ENCODE measurements at regions not wholly inside any gene's neighbourhood (a gene's known extent, or its start where the extent isn't known, plus 50 kb on each side); places are given as distances from the start of the nearest gene placed in this dataset.

- no peak overlapping the region for H2BK5ac ChIP-seq (ENCODE audit: low read depth, low read length, poor library complexity, severe bottlenecking)
- H2AFZ ChIP-seq (replicated peaks; ENCODE audit: low read length, poor library complexity) = no peak overlapping the region
- H3K18ac ChIP-seq (ENCODE audit: low read depth, low read length) = no peak overlapping the region
- H3K4me2 ChIP-seq (ENCODE audit: low read depth, low read length) = no peak overlapping the region
- H3K4me3 ChIP-seq (ENCODE audit: insufficient read depth, low read depth, low read length) = no peak overlapping the region
- no peak overlapping the region for H3K56ac ChIP-seq (ENCODE audit: extremely low read depth, insufficient read depth, low read length)
- no peaks in the 10 kb centered on the region for H3K36me3 ChIP-seq (ENCODE audit: control insufficient read depth, insufficient read depth, low read length)
- WGBS, 2 experiments (ENCODE audit: extremely low coverage in 2 of 2, insufficient read length in 1 of 2) = no CpG with 5 or more reads among the region's 4 CpGs
- no peak overlapping the region for H2BK120ac ChIP-seq (ENCODE audit: low read depth, low read length)
- H3K9ac ChIP-seq (ENCODE audit: low read depth, low read length) = no peak overlapping the region
- H2AK9ac ChIP-seq (replicated peaks; ENCODE audit: low read depth, low read length, poor library complexity) = no peak overlapping the region
- no peak overlapping the region for H2AK5ac ChIP-seq (ENCODE audit: low read depth, low read length)
- H3K23ac ChIP-seq (ENCODE audit: low read depth, low read length) = no peak overlapping the region
- H3K9me1 ChIP-seq (ENCODE audit: insufficient read depth, low read length) = no peaks in the 10 kb centered on the region
- in situ Hi-C loops (cut with MboI; ENCODE audit: low sequenced_read_pairs) (loop anchor here (25.0 kb wide), 1 partner anchor 1743 kb away; no protein-coding TSS in a partner anchor), intact Hi-C loops (cut with micrococcal nuclease) (no loop called here), dilution Hi-C loops (cut with HindIII; ENCODE audit: low sequenced_read_pairs, unreplicated experiment) (no loop called here)
- no peaks in the 10 kb centered on the region for H3K9me3 ChIP-seq (ENCODE audit: control insufficient read depth, insufficient read depth, low read length)
- no peak overlapping the region for H4K91ac ChIP-seq (ENCODE audit: insufficient read depth, low read depth, low read length)
- H3K27ac ChIP-seq (ENCODE audit: insufficient read depth, low read length) = no peak overlapping the region
- H3K27me3 ChIP-seq (ENCODE audit: control insufficient read depth, insufficient read depth, low read length) = no peaks in the 10 kb centered on the region
- no peaks in the 10 kb centered on the region for H3K79me1 ChIP-seq (ENCODE audit: low read depth in 1 of 2, low read length in 2 of 2)
- no peaks in the 10 kb centered on the region for H4K20me1 ChIP-seq (ENCODE audit: insufficient read depth, low read length)
- H3K4ac ChIP-seq (ENCODE audit: low read depth, low read length) = no peak overlapping the region
- BruUV-seq (replicated peaks) = no TSS peak
- H3K4me1 ChIP-seq (ENCODE audit: control insufficient read depth, insufficient read depth, low read length) = no peaks in the 10 kb centered on the region
- no peak overlapping the region for H3K14ac ChIP-seq (replicated peaks; ENCODE audit: low read depth, low read length)
- H2BK15ac ChIP-seq (ENCODE audit: low read depth, low read length) = no peak overlapping the region
- no peak overlapping the region for H4K8ac ChIP-seq (ENCODE audit: low read depth in 2 of 2, low read length in 2 of 2)
- DNase-seq (no peak), ATAC-seq (ENCODE audit: low read depth) (no peak)
- ChIA-PET CTCF (interaction anchor here (0.5 to 0.6 kb wide), 2 partner anchors 40 to 1584 kb away, joined by 3 read pairs; no protein-coding TSS in a partner anchor), POLR2A (ENCODE audit: unreplicated experiment) (no interaction called here)
- no peak overlapping the region for H2BK20ac ChIP-seq (ENCODE audit: low read depth, low read length)
- H4K5ac ChIP-seq (ENCODE audit: low read depth, low read length) = no peak overlapping the region
- no peak for TF ChIP-seq MAZ (IDR thresholded peaks at IDR 0.05; ENCODE audit: borderline replicate concordance, low read depth, low read length)
- TF ChIP-seq POLR2A (IDR thresholded peaks at IDR 0.05; ENCODE audit: low read depth, low read length) = no peak
- TF ChIP-seq RFX5 (IDR thresholded peaks at IDR 0.05; ENCODE audit: low read depth, low read length) = no peak
- TF ChIP-seq RAD21 (IDR thresholded peaks at IDR 0.05; ENCODE audit: low read length) = no peak
- no peak for TF ChIP-seq MXI1 (IDR thresholded peaks at IDR 0.05; ENCODE audit: borderline replicate concordance, low read depth, low read length)
- no peak for TF ChIP-seq NFE2L2 (IDR thresholded peaks at IDR 0.05; ENCODE audit: low read depth, low read length)
Observed at GRCh38 chr20:52244702-52245101, 53.1 kb upstream of the ZFP64 start.

Data from IMR-90 (cell line).